ENCODE measurements at regions not wholly inside any gene's neighbourhood (a gene's known extent, or its start where the extent isn't known, plus 50 kb on each side); places are given as distances from the start of the nearest gene placed in this dataset.

GRCh38 chr3:181886676-181887075, 175.0 kb downstream of the SOX2 start:
- TF ChIP-seq, protein P1, sequence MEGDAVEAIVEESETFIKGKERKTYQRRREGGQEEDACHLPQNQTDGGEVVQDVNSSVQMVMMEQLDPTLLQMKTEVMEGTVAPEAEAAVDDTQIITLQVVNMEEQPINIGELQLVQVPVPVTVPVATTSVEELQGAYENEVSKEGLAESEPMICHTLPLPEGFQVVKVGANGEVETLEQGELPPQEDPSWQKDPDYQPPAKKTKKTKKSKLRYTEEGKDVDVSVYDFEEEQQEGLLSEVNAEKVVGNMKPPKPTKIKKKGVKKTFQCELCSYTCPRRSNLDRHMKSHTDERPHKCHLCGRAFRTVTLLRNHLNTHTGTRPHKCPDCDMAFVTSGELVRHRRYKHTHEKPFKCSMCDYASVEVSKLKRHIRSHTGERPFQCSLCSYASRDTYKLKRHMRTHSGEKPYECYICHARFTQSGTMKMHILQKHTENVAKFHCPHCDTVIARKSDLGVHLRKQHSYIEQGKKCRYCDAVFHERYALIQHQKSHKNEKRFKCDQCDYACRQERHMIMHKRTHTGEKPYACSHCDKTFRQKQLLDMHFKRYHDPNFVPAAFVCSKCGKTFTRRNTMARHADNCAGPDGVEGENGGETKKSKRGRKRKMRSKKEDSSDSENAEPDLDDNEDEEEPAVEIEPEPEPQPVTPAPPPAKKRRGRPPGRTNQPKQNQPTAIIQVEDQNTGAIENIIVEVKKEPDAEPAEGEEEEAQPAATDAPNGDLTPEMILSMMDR (IDR thresholded peaks at IDR 0.05; ENCODE audit: insufficient read depth, low read length): no peak
- TF ChIP-seq REST (IDR thresholded peaks at IDR 0.05; ENCODE audit: insufficient replicate concordance, low read depth) (no peak), POLR2AphosphoS5 (IDR thresholded peaks at IDR 0.05; ENCODE audit: low read depth) (no peak), GABPA (IDR thresholded peaks at IDR 0.05; ENCODE audit: low read depth) (no peak)

Data from HL-60 (cell line).